Fibroblast of pulmonary artery (primary cell): ENCODE measurements at regions not wholly inside any gene's neighbourhood (a gene's known extent, or its start where the extent isn't known, plus 50 kb on each side); places are given as distances from the start of the nearest gene placed in this dataset.
"Not testable (repeated sequence)": the region's sequence is repeated elsewhere in the genome, so short reads cannot be mapped to it uniquely, and the experiment has no call there.

Experiments used
- DNase-seq: peaks from one replicate; pipeline ENCODE4 v3.0.0-alpha.2; 2010; ENCODE audit warnings: low read depth
- H3K4me3 ChIP-seq: replicated peaks from 2 replicates; pipeline ENCODE4 v1.5.1; 2011; ENCODE audit warnings: low read depth, mild to moderate bottlenecking, control low read depth, low read length, moderate library complexity
- CTCF ChIP-seq: IDR thresholded peaks from 2 replicates; pipeline ENCODE4 v1.5.1; 2011; ENCODE audit warnings: mild to moderate bottlenecking, control low read depth, low read length, inconsistent platforms; ENCODE audit errors: missing control alignments

- no peak overlapping the region for H3K4me3 ChIP-seq
- TF ChIP-seq CTCF, result no peak
- no peak for DNase-seq
Observed at GRCh38 chr13:55038230-55038629, 2009.6 kb downstream of the OLFM4 start.

- not testable (repeated sequence) for DNase-seq, H3K4me3 ChIP-seq
Observed at GRCh38 chr13:55053891-55054550, 2025.4 kb downstream of the OLFM4 start.

- not testable (repeated sequence) for DNase-seq, H3K4me3 ChIP-seq
Observed at GRCh38 chr13:55055666-55056065, 2027.1 kb downstream of the OLFM4 start.

- TF ChIP-seq CTCF, result no peak
- no peak overlapping the region for H3K4me3 ChIP-seq
- no peak for DNase-seq
Observed at GRCh38 chr13:55062662-55063061, 2034.0 kb downstream of the OLFM4 start.

- no peak for TF ChIP-seq CTCF
Observed at GRCh38 chr13:55067946-55068345, 2039.3 kb downstream of the OLFM4 start.

GRCh38 chr13:55069746-55070145 is 2041.1 kb downstream of the OLFM4 start:
- no peak for TF ChIP-seq CTCF

More at GRCh38 chr13:55067946-55068345, 2039.3 kb downstream of the OLFM4 start:
- no peak for DNase-seq
- H3K4me3 ChIP-seq, result no peak overlapping the region

GRCh38 chr13:55073000-55073399 is 2044.4 kb downstream of the OLFM4 start:
- TF ChIP-seq CTCF, result no peak
- no peak overlapping the region for H3K4me3 ChIP-seq
- no peak for DNase-seq

More at GRCh38 chr13:55069746-55070145, 2041.1 kb downstream of the OLFM4 start:
- no peak overlapping the region for H3K4me3 ChIP-seq
- DNase-seq, result no peak

- H3K4me3 ChIP-seq, result no peak overlapping the region
- TF ChIP-seq CTCF, result no peak
- DNase-seq, result no peak
Observed at GRCh38 chr13:55084630-55085029, 2056.0 kb downstream of the OLFM4 start.
